DMS153 treated with DMSO at 0.1 percent for 48 hours (cell line): ENCODE measurements at regions not wholly inside any gene's neighbourhood (a gene's known extent, or its start where the extent isn't known, plus 50 kb on each side); places are given as distances from the start of the nearest gene placed in this dataset.
"Not testable (repeated sequence)": the region's sequence is repeated elsewhere in the genome, so short reads cannot be mapped to it uniquely, and the experiment has no call there.

ENCODE experiments used
- DNase-seq: peaks from one replicate; lab custom pipeline; 2025; ENCODE audit not compliant: unreplicated experiment; lab: John Stamatoyannopoulos, UW

DNA sequence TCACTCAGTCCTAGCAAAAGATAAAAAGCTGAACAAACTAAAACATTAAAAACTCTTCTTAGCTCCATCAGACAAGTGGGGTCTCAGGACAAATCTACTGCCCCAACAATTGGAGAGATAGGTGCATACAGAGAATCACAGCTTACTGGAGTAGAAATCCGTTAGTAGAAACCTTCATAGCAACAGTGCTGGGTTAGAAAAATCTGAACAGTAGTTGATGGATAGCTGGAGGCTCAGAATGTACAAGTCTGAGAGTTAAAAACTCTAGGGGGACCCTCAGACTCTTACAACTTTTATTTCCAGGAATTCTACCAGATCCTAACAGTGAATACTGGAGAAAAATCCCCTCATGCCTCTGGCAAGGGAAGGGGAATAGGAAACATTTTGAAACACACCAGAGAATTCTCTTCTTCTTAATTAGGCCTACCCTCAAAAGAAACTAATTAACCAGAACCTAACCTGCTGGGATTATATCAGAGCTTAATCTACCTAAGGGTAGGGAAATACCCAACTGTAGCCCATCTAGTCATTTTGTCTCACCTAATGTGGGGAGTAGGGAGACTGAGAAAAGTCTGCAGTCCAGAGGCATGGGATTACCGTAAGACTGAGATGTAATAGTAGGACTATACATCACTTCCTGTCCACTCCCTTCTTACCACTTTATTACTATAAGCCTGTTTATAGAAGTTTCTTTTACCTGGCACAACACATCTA lies 165.0 kb upstream of the CTSO start:
- DNase-seq: no peak

DNA sequence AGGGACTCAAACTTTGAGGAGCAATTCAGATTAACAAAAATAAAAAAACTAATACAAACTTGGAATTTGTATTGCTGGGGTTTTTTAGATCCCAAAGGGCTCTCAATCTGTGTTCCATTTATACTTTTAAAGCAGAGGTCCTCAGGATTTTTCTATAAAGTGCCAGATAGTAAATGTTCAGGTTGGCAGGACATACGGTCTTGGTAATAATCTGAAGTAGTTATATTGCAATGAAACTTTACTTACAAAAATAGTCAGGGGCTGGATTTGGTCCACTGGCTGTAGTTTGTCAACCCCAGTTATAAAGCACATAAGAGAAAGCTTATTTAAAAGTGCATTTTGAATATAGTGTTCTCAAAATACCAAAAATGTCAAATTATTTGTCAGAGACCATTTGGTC lies 164.1 kb upstream of the CTSO start:
- DNase-seq: no peak

DNA sequence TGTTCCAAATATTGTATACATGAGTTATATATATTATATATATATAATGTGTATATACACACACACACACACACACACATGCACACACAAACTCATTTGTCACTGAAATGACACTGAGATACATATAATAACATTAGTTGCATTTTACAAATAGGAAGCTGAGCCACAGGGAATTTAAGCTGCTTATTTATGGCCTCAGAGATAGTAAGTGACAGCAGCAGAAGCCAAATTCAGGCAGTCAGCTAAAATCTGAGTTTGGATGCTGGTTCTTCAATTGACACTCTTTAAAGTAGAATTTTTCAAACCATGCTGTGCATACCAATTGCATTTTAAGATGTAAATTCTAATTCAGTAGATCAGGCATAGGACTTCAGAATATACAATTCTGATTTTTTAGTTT lies 163.3 kb upstream of the CTSO start:
- no peak for DNase-seq

DNA sequence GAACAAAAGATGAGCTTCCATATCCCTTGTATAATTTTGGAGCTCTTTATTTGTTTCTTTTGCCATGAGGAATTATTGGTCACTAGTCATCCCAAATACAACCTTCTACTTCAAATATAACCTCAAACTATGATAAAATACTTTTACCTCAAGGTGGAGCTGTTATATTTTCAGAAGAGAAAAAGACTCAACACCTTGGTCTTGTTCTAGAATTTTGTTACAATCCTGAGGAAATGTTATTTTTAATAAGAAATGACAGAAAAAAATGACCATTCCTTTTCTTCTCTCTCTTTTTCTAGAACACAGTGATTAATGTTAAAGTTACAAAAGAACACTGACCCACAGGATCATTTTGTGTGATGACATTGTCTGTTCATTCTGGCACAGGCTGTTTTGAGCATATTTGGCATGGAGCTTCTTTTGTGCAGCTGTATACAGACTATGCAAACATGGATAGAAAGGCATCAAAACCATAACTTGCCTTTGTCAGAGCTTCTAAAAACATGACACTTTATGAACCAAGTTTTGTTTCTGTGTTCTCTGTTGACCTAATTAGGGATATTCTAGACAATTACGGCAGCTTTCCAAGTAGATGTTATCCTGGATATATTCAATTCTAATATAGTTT lies 159.6 kb upstream of the CTSO start:
- DNase-seq: no peak

DNA sequence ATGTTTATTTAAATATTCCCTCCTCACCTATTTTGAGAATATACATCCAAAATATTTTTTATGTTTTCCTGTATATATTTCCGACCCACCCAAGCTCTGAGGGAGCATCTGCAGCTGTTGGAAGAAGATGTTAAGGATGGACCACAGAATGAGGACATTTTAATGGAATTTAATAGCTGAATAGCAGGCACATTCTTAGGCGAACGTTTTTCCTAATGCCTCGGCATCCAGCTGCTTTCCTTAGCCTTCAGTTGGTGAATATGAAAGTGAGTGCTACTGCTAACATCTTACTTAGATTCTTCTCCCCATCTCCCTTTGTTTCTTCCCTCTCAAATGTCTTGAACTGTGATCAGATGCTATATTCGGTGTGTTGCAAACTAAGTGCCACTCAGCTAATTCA lies 158.0 kb upstream of the CTSO start:
- DNase-seq: no peak

DNA sequence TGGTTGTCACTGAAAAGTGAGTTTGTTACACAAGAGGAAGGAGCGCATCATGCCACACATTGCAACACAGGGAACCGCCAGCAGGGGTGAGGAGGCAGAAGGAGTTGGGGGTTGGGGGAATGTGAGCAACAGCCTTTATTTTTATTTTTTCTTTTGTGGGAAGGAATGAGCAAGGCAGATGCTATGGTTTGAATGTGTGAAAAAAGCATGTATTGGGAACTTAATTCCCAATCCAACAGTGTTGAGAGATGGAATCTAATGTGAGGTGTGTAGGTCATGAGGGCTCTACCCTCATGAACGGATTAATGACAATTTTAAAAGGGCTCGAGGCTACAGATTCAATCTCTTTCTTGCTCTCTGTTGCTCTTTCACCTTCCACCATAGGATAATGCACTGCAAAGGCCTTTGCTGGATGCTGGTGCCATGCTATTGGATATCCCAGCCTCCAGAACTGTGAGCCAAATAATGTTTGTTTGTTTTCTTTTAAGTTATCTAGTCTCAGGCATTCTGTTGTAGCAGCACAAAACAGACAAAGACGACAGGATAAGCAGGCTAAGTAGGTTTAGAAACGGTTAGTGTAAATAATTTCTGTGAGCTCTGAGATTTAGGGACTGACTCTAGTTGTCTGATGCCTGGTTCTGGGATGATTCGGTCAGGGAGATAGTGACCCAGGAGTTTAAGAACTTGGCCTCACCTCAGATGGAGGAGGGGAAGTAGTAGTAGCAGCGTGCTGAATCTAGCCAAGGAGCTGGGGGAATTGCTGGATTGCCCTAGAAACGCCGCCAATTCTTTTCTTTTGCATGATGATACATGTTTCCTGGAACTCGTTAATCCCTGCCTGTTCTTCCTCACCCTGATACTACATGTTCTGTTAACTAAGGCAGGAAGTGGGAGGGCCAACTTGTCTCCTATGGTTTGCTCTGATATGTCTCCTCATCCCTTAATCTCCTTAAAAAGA lies 156.6 kb upstream of the CTSO start:
- no peak for DNase-seq

DNA sequence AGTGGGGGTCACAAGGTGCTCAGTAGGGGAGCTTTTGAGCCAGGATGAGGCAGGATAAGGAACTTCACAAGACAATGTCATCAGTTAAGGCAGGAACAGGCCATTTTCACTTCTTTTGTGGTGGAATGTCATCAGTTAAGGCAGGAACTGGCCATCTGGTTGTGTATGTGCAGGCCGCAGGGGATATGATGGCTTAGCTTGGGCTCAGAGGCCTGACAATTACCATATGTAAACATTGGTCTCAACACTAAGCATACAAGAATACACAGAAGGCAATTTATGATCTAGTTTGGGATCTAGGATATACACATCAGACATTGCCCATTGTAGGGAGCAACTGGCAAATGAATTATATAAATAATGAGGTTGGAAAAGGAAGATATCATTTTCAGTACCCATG lies 155.4 kb upstream of the CTSO start:
- not testable (repeated sequence) for DNase-seq

DNA sequence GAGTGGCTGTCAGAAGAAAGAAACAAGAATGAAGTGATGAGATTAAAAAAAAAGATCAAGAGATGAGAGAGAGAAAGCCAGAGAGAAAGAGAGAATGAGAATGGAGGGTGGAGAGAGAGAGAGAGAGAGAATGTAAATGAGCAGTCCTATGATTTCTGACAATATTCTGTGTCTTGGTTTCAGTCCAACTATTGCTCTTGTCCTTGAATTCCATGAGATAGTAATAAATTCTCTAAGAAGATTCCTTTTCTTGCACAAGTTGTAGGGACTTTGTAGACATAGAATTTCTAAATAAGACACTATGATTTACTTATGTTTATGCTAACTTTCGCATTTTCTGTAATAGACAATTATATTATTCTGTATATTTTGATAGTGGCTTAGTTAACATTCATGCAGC lies 149.6 kb upstream of the CTSO start:
- no peak for DNase-seq

DNA sequence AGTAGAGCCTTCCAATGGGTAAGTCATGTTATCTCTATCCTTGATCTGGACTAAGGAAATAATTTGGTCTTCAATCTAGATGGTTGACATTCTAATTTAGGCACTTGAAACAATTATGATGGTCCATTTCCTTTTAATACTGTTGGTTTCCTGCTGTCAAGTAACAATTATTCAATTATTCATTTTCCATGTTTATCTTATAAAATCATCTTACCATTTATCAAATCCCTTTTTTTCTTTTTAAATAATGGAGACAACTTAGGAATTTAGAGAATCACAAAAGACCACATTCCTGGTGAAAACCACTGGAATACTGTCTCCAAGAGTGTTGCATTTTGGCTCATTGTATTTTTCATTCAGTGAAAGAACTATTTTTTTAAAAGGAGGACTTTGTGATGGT lies 148.7 kb upstream of the CTSO start:
- no peak for DNase-seq

DNA sequence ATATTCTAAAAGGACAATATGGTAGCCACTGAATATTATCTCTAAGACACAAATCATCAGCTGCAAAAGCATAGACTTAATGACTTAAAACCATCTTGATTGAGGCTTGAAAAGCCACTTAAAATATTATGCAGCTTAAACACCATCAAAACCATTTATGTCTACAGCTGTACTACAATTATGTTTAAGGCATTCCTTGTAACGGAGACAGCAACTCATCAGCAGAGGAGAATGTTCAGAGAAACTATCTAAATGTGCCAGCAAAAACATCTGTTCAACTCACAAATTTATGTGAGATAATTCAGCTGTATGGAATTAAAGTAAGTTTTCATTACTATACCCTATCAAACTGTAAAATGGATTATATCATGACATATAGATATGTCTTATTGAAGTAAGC lies 147.9 kb upstream of the CTSO start:
- DNase-seq: no peak

DNA sequence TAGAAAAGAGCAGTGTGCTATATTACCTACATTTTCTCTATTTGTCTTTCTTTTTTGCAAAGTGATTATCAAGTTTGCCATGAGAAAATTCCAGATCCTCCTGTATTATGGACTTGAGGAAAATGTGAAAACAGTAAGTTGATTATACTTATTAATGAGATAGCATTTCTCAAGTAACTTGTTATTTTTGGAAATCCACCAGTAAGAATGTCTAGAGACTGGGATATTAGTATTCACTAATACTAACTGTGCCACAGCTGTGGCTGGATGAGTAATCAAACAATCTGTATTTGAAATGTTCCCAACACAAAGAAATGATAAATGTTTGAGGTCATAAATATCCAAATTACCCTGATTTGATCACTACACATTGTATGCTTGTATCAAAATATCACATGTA lies 147.0 kb upstream of the CTSO start:
- no peak for DNase-seq

DNA sequence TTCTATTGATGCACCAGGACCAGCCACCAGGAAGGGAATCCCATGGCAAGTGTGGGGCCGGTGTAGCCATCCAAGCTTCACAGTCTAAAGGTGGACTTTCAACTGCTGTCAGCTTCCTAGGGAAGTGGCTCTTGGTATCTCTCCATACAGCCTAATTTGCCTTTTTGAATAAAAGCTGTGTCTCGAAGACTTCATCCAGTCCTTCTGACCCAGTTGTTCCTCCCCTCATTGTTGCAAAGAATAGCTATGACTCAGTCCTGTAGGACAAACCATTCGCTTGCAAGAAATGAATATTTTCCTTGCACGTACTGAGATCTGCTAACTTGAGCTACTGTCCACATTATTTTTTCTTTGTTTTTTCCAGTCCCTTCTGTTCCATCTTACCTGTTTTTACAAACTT lies 145.1 kb upstream of the CTSO start:
- no peak for DNase-seq

DNA sequence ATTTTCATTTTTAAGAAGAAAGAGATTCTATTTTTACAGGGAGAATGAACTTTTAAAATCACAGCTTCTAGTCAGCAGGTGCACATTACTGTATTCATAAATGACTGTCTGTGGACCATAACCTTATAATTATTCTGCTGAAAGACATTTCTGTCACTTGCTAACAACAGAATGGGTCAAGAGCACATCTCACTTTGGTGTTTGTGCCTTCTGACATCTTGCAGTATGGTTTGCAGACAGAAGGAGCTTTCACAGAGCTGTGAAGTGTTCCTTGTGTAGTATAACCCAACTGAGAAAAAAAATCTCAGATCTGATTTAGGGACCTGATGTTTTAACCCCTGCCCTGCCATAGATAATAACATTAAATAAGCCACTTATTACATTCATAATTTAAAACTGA lies 131.4 kb upstream of the CTSO start:
- DNase-seq: no peak

DNA sequence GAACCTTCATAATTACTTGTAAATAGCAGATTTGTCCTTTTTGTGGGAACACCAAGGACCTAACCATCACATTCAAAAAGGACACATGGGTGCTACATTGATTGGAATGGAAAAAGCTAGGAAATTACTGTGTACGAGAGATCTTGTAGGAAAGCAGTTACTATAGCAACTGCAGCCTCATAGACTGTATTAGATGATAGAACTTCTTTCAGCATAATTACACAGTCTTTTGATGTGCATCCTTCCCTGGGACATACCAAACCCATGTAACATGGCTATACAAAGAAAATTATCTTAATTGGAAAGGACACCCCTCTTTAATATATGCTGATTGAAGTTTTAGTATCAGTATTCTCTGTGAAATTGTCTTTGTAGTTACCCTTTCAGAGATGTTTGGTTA lies 130.7 kb upstream of the CTSO start:
- DNase-seq: no peak

DNA sequence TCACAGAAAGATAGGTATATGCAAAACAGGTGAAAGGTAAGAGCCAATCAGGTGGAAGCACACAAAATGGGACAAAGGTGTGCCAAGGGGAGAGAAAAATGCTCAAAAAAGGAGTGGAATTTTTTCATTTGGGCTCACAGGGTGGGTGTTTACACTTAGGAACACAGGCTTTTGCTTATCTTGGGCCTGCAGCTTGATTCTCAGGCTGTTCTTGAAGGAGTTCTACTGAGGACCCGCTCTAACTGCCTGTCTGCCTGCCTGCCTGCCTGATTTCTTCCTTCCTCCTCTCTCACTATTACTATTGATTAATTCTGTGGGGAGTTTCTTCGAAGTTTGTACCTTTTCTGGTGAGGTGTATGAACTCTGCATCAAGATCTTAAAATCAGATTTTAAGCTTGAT lies 120.3 kb upstream of the CTSO start:
- no peak for DNase-seq

DNA sequence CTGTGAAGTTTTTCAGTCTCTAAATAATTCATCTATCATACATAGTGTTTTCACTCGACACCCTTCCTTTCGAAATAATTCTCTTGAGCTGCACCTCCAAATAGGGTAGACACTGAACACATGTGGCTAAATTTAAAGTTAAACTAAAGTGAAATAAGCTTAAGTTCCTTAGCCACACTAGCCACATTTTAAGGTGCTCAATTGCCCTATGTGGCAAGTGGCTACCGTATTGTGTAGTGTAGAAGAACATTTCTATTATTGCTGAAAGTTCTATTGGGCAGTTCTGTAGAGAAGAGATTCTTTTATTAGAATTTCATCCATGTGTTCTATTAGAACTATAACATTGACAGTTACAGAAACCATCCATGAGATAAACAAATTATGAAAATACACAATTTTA lies 107.0 kb upstream of the CTSO start:
- DNase-seq: no peak

DNA sequence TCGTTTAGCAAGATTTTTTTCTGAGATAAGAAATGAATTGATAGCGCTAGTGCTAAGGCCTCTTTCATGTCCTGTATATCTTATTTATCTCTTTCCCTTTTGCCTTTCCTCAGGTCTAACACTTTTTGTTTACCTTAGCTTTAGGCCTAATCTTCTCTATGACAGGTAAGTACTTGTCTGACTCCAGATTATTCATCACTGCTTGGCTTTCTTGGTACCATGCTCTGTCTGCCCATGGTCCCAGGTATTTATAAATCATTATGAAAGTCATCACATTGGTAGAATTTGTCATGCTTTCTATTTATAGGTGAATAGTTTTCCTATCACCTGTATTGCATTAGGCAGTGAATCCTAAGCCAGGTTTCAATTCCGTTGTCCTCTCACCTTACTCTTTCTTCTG lies 99.5 kb upstream of the CTSO start:
- no peak for DNase-seq

DNA sequence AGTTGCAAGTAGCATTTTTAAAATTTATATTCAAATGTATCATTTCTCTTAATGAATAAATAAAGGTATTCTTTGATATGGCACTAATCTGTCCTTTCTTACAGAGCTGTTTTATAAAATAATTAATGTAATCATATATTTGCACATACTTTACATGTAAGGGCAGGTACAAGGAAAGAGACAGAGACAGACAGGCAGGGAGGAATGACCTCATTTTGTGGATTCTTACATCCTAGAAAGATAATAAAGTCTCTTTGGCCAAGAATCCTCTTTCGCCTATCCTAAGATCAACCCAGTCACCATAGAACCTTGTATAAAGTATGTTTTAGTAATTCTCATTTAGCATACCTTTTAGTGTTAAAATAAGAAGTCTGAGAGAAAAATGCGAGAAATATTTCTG lies 98.5 kb upstream of the CTSO start:
- no peak for DNase-seq

DNA sequence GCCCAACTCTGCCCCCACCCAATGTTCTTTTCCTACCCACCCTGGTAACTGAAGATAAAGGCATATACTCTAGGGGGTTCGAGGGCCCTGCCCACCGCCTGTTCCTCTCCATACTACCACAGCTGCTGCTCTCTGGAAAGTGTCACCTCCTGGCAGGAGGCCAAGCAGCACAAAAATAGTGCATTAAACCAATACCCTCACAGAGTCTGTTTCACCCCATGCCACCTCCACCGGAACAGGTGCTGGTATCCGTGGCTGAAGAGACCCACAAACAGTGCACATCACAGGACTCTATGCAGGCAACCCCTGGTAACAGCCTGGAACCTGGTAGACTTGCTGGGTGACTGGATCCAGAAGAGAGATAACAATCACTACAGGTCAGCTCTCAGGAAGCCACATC lies 85.1 kb upstream of the CTSO start:
- DNase-seq: no peak

DNA sequence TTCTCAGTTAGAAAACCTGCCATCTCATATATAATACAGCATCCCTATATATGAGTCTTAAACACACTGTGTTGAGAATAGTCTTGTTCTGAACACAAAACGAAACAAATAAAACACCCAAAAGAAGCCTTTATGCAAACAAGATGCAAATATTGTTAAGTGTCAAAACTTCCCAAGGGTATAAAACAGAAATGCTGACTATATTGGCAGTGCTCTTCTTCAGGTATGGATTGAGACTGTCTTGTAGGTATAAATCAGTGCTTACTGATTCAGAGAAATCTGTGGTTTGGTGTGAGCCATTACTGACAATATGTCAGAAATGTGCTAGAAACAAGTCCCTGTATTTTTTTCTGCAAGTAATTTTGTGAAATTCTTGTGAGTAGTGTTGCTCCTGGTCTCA lies 82.8 kb upstream of the CTSO start:
- DNase-seq: no peak

DNA sequence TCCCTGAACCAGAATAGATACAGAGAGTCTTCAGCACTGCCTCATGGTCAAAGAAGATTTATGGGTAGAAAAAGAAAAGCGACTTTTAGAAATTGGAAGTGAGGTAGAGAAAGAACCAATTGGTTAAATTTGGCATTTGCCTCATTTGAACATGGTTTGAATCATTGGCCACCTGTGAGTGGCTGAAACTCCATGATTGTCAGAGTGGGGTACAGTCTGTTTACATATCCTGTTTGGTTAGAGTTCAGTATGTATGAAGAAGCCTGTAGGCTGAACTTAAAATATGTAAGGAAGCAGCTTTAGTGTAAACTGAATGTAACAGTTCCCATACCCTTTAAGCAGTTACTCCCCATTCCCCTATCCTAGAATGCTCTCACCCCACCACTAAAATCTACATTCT lies 76.0 kb upstream of the CTSO start:
- no peak for DNase-seq

DNA sequence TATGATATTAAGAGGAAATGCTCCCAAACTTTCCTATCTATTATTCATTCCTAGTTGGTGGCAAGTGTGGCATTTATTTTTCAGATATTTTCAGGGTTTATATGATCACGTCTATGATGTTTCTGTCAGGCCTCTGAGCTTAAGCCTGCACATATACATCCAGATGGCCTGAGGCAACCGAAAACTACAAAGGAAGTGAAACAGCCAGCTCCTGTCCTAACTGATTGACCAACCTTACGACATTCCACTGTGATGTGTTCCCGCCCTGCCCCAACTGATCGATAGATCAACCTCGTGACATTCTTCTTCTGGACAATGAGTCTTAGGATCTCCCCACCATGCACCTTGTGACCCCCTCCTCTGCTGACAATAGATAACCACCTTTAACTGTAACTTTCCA lies 67.6 kb upstream of the CTSO start:
- no peak for DNase-seq
